AG08396 (cell line): ENCODE measurements at regions not wholly inside any gene's neighbourhood (a gene's known extent, or its start where the extent isn't known, plus 50 kb on each side); places are given as distances from the start of the nearest gene placed in this dataset.

ENCODE experiments used
- DNase-seq: peaks from one replicate; pipeline ENCODE4 v3.0.0; 2012; ENCODE audit warnings: low spot score, mixed read lengths

- DNase-seq: no peak
Observed at GRCh38 chr14:96638041-96638855, 136.1 kb downstream of the PAPOLA start.

- no peak for DNase-seq
Observed at GRCh38 chr14:96639550-96639949, 137.4 kb downstream of the PAPOLA start.

- DNase-seq: no peak
Observed at GRCh38 chr14:96648506-96649326, 146.5 kb downstream of the PAPOLA start.

DNA sequence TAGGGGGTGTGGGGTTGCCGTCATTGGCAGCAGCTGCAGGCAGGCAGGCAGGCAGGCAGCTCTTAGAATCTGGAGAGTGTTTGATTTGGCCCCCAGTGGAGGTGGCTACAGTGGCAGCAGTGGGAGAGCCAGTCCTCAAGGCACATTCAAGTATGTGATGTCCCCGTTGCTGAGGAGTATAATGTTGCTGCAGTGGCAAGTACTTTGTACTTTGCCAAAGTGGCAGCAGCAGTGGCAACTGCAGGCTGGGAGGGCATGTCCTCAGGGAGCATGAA lies 147.1 kb downstream of the PAPOLA start:
- DNase-seq: no peak

DNA sequence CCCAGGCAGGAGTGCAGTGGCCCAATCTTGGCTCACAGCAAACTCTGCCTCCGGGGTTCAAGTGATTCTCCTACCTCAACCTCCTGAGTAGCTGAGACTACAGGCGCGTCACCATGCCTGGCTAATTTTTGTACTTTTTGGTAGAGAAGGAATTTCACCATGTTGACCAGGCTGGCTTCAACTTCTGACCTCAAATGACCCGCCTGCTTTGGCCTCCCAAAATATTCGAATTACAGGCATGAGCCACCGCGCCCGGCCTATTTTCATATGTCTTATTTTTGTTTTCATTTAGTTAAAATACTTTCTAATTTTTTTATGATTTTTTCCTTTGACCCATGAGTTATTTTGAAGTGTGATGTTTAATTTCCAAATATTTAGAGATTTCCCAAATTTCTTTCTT lies 143.6 kb upstream of the VRK1 start:
- no peak for DNase-seq

DNA sequence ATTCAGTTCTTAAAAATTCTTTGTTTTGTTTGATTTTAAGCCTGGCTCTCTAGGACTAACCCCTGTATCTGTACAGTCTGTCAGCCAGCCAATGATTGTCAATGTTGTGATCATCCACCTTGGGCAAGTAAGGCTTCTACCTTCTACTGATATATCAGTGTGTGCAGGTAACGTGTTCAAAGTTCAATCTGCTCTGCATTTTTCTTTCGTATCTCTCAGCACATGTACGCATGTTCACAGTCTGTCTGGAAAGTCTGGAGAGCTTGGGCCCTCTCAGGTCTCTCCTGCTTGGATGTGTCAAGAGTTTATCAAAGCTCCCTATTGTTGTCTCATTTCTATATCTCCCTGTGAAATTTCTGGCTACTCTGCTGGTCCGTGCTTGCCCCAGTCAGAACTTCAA lies 138.6 kb upstream of the VRK1 start:
- DNase-seq: no peak

- DNase-seq: no peak
Observed at GRCh38 chr14:96660123-96660522, 137.1 kb upstream of the VRK1 start.

DNA sequence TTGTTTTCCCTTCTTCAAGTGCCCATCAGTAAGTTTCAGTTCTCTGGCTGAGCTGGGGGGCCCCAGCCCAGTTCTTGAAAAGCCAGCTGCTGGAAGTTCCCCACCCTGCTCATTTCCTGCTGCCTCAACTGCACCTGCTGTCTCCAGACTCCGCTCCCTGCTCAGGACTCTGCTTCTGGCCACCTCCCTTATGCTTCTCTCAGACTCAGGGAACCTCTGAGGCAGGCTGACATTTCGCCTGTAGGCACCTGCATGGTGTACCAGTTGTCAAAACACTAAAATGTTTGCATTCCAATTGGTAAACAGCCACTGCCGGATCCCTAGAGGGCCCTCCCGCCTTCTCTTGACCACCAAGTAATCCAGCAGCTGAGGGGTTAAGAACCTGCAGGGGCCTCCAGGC lies 136.5 kb upstream of the VRK1 start:
- no peak for DNase-seq

DNA sequence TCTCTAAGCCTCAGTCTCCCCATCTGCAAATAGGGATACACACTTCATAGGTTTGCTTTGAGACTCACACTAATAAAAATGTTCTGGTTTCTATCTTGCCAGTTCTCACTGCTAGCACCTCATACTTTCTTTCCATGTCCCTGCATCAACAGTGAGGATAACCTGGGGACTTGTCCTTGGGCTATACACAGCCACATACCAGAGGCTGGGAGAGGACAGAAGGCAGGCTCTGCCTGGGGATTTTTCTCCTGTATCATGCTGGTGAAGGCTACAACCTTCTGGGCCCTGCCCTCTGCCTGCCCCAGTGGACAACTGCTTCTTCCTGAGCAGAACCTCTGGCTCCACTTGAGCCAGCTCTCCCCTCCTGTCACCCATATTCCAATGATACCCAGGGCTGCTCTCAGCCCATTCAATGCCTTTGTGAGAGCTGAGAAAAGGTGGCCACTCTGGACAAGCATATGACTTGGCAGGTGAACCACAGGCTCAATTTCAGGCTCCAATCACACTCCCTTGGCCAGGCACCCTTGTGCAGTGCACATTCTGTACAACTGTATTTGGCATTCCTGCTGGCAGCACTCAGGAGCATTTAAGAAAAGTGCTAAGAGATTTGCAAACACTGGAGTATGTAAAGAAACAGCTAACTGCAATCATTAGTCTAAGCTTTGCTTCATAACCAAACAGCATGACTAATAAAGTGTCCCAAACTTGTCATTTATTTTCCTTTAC lies 135.8 kb upstream of the VRK1 start:
- DNase-seq: no peak

GRCh38 chr14:96662116-96662970 lies 134.8 kb upstream of the VRK1 start:
- no peak for DNase-seq

DNA sequence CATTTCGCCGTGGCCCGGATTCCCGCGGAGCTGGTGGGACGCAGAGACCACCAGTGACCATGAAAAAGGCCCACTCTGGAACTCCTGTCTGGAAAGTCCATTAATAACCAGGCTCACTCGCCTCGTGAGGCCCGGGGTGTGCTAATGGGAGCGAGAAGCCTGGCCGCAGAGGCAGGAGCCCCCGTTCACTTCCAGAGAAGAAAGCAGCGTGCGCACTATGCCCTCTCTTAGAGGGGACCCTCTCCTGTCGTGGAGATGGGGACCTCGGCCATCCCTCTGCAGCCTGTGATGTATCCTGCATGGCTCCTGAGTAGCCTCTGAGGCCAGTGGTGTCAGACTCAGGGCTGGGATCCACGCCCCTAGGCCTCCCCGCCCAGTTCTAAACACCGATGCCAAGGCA lies 134.1 kb upstream of the VRK1 start:
- no peak for DNase-seq

DNA sequence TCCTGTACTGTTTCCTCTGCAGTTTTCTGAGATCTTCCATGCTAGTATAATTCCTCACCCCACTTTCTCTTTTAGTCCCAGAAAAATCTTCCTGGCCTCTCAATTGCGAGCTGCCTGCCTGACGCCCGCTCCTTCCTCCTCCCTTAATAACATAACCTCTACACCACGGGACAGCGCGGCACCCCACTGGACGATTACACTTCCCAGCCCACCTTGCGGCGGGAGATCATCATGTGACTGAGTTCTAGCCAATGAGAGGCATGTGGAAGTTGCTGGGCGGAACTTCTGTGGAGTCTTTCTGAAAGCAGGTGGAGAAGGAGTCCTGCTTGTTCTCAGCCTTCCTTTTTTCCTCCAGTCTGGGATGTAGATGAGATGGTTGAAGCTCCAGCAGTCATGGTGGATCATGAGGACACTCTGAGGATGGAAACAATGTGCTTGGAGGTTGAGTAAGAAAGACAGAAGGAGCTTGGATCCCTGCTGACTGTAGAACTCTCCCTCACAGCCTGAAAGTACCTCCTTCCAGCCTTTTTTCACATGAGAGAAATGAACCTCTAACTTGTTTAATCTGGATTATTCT lies 133.6 kb upstream of the VRK1 start:
- DNase-seq: no peak

DNA sequence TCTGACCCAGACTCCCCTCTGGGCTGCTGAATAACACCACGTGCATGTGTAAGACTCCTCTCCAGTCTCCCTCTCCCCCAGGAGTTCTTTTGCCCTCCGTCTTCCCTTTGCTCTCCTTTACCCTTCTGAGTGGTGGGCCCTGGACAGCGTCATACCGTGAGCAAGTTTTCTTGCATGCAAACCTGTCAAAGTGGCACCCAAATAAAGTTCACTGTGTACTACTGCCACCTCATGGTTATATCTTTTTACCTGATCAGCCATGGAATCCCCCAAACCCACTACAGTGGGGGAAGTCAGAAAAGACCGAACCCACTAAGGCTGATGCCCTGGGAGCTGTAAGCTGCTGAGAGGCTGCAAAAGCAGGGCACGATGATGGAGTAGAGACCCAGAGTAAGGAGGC lies 131.1 kb upstream of the VRK1 start:
- DNase-seq: no peak

DNA sequence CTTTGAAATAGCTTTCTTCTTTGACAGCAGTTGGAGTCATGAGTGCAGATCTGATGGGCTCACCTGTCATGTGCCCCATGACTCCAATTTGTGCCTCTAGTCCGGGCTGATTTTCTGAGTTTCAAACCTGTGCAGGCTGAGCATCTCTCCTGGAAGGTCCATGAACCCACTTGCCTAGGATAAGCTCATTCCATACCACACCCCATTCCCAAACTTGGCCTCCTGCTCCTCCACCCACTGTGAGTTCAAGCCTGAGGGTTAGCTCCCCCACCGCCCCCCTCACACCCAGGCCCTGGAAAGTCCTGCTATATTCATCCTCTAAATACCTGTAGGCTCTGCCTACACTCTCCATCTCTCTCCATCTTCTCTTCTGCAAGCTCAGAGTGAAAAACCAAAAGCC lies 126.8 kb upstream of the VRK1 start:
- DNase-seq: no peak

DNA sequence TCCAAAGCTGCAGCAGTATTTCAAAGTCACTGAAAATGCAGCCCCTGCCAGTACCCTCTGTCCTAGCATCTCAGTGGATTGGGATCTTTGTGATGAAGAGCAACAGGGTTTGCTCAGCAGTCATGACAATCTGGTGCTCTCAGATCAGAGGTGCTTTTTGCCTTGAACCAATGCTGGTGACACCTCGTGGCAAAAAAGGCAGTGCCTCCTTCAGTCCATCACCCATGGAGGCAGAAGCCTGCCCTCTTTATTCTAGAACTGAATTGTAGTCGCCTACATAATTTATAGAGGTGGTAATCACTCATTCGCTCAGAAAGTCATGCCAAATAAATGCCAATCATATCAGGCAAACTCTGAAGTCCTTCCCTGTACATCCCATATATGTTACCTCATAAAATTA lies 126.0 kb upstream of the VRK1 start:
- no peak for DNase-seq

DNA sequence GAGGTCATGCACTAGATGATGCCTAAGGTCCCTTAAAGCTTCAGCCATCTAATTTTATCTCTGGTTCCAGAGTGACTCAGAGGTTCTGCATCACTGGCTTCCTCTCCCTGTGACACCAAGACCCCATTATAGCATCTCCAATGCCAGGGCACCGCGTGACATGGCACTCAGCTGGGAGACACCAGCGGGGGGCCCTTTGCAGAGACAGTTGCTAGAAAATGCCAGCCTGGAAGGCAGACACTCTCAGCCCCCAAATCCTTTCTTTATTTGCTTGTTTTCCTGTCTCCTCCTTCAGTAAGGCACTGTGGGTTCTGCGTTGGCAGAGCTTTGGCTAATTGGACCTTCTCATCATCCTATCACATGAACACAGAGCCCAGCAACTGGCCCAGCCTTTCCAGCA lies 123.5 kb upstream of the VRK1 start:
- DNase-seq: no peak

DNA sequence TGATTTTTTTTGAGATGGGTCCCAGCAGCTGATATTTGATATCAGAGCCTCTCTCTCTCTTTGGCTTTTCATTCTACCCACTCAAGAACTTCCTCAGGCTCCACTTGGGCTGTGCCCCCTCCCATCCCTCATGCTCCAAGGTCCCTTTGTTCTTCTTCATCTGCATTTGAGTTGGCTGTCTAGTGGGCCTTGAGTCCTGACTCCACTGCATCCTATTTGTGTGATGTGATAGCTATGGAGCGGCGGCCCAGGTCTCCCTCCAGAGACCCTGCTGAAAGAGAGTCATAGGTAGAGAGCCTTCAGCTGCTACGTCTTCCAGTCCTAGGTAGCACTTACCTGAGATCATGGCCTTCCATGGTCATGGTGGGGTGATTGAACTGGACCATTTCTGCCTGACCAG lies 123.1 kb upstream of the VRK1 start:
- no peak for DNase-seq

DNA sequence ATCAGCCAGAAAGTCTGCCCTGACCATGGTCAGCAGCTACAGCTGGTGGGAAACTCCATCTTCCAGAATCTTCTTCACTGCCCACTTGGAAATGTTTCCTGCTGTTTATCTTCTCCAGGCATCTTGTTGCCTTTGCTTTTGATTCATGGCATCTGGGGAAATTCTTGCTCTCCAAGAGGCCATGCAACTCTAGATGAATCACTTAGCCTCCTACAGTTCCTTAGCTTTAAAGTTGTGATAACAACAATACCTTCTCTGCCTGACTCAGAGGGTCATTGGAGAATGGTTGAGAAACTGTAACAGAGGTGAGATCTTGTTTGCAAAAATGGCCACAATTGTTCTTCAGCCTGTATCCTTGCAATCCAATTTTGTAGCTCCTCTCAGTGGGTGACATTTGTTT lies 121.0 kb upstream of the VRK1 start:
- DNase-seq: no peak

GRCh38 chr14:96681829-96682228 lies 115.4 kb upstream of the VRK1 start:
- no peak for DNase-seq

DNA sequence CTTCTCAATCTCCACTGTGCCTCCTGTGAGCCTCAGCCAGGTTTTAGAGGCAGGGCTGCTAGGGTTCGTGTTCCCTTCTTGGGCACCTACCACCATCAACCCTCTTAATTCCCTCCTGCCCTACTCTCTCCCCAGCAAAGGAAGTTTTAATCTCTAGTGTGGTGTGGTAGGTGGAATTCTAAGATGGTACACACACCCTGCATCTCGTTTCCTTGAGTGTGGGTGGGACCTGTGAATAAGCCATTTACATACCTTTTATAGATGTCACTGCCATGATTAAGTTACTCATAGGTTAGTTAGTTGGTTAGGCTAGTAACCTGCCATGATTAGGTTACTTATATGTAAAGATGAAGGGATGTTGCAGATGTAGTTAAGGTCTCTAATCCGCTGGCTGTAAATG lies 114.8 kb upstream of the VRK1 start:
- no peak for DNase-seq

- DNase-seq: no peak
Observed at GRCh38 chr14:96683562-96684289, 113.5 kb upstream of the VRK1 start.
